C4-2B (cell line): ENCODE measurements at regions not wholly inside any gene's neighbourhood (a gene's known extent, or its start where the extent isn't known, plus 50 kb on each side); places are given as distances from the start of the nearest gene placed in this dataset.
"Not testable (repeated sequence)": the region's sequence is repeated elsewhere in the genome, so short reads cannot be mapped to it uniquely, and the experiment has no call there.

Experiments used
- H3K27ac ChIP-seq: fragments of 450-650 bp; 2 replicates; pipeline ENCODE4 v1.5.1; 2017
- CTCF ChIP-seq: fragments of 450-650 bp; conservative IDR thresholded peaks from 2 replicates; pipeline ENCODE4 v1.5.1; 2017; ENCODE audit warnings: mild to moderate bottlenecking
- ZFX ChIP-seq: fragments of 450-650 bp; IDR thresholded peaks from 2 replicates; pipeline ENCODE4 v1.6.1; 2017

DNA sequence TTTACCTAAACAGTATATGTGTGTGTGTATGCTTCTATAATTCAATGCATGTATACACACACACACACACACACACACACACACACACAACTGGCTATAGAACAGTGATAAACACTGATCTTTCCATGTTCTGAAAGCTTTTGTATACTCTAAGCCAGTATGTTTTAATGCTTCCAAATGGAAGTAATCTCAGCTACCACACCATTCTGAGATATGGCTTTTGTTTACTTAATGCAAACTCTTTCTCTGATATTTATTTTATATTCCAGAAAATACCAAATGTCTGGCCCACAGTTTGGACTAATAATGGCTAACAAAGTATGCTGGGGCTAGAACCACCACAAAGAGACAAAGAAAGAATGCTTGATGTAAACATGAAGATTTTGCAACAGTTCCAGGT, 199.4 kb upstream of the ARHGEF26 start:
- no peak overlapping the region for H3K27ac ChIP-seq
- no peak for TF ChIP-seq ZFX
- TF ChIP-seq CTCF, result no peak

- no peak for TF ChIP-seq CTCF
- no peak for TF ChIP-seq ZFX
- no peak overlapping the region for H3K27ac ChIP-seq
Observed at GRCh38 chr3:153925841-153926514, 195.2 kb upstream of the ARHGEF26 start.

- TF ChIP-seq ZFX (no peak), CTCF (peak; percentile 63)
- H3K27ac ChIP-seq, result no peak overlapping the region
Observed at GRCh38 chr3:153927107-153927506, 194.1 kb upstream of the ARHGEF26 start.

- TF ChIP-seq CTCF (no peak), ZFX (no peak)
- H3K27ac ChIP-seq, result no peak overlapping the region
Observed at GRCh38 chr3:153928851-153929250, 192.3 kb upstream of the ARHGEF26 start.

- H3K27ac ChIP-seq, result not testable (repeated sequence)
Observed at GRCh38 chr3:153933481-153933880, 187.7 kb upstream of the ARHGEF26 start.

GRCh38 chr3:153944084-153944483, 177.1 kb upstream of the ARHGEF26 start:
- no peak for TF ChIP-seq ZFX
- no peak for TF ChIP-seq CTCF
- H3K27ac ChIP-seq, result no peak overlapping the region

DNA sequence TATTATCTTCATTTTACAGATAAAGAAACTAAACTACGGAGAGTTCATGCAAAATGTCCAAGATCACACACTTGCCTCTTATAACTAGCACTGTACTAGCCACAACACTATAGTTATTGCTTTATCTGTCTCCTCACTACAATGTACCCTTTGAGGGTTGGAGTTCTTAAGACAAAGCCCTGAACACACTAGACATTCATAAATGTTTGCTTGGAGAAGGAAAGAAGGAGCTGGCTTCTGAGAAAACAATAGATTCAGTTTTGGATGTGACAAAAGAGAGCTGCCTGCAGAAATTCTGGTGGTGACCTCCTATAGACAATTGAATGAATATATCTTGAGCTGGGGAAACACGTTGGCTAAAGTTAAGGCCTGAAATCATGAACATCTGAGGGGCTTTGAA, 169.9 kb upstream of the ARHGEF26 start:
- H3K27ac ChIP-seq, result no peak overlapping the region
- no peak for TF ChIP-seq ZFX
- TF ChIP-seq CTCF, result no peak

- TF ChIP-seq CTCF, result no peak
- no peak for TF ChIP-seq ZFX
- H3K27ac ChIP-seq, result no peak overlapping the region
Observed at GRCh38 chr3:153952091-153952490, 169.1 kb upstream of the ARHGEF26 start.
